Erythroblast (primary cell): ENCODE measurements at regions not wholly inside any gene's neighbourhood (a gene's known extent, or its start where the extent isn't known, plus 50 kb on each side); places are given as distances from the start of the nearest gene placed in this dataset.

Source experiments
- GATA1 ChIP-seq: IDR thresholded peaks from 2 replicates; pipeline ENCODE4 v1.6.1; 2011; ENCODE audit warnings: low read depth, mild to moderate bottlenecking, control low read depth, low read length, moderate library complexity
- POLR2A ChIP-seq: IDR thresholded peaks from 2 replicates; pipeline ENCODE4 v1.6.1; 2011; ENCODE audit warnings: mild to moderate bottlenecking, low read length

- no peak for TF ChIP-seq POLR2A
- TF ChIP-seq GATA1: no peak
These were observed 250.3 kb upstream of the FBXO33 start for GRCh38 chr14:39682582-39682981.
